HG03432 (cell line): ENCODE measurements at regions not wholly inside any gene's neighbourhood (a gene's known extent, or its start where the extent isn't known, plus 50 kb on each side); places are given as distances from the start of the nearest gene placed in this dataset.

Source experiments
- ATAC-seq: cut with Tn5 transposase; IDR thresholded peaks from one replicate; pipeline ENCODE4 v1.9.1; 2021; ENCODE audit warnings: mild to moderate bottlenecking, moderate library complexity; ENCODE audit not compliant: unreplicated experiment

GRCh38 chr16:65499566-65499965 lies 377.7 kb upstream of the CDH11 start:
- no peak for ATAC-seq

- ATAC-seq: no peak
These were observed 375.7 kb upstream of the CDH11 start for GRCh38 chr16:65497571-65497970.

GRCh38 chr16:65495106-65495505 lies 373.2 kb upstream of the CDH11 start:
- no peak for ATAC-seq

GRCh38 chr16:65494609-65495008 lies 372.7 kb upstream of the CDH11 start:
- no peak for ATAC-seq

GRCh38 chr16:65494080-65494479 lies 372.2 kb upstream of the CDH11 start:
- ATAC-seq: no peak

GRCh38 chr16:65490286-65490685 lies 368.4 kb upstream of the CDH11 start:
- no peak for ATAC-seq

- no peak for ATAC-seq
These were observed 367.7 kb upstream of the CDH11 start for GRCh38 chr16:65489531-65490023.

GRCh38 chr16:65487231-65487630 lies 365.4 kb upstream of the CDH11 start:
- no peak for ATAC-seq

GRCh38 chr16:65481956-65482355 lies 360.1 kb upstream of the CDH11 start:
- ATAC-seq: no peak

- ATAC-seq: no peak
These were observed 358.6 kb upstream of the CDH11 start for GRCh38 chr16:65480281-65481091.

- ATAC-seq: no peak
These were observed 354.6 kb upstream of the CDH11 start for GRCh38 chr16:65476448-65476955.

- ATAC-seq: no peak
These were observed 351.8 kb upstream of the CDH11 start for GRCh38 chr16:65473699-65474098.

- no peak for ATAC-seq
These were observed 347.3 kb upstream of the CDH11 start for GRCh38 chr16:65469116-65469515.

- ATAC-seq: no peak
These were observed 346.3 kb upstream of the CDH11 start for GRCh38 chr16:65468133-65468532.

- ATAC-seq: no peak
These were observed 341.9 kb upstream of the CDH11 start for GRCh38 chr16:65463652-65464260.

GRCh38 chr16:65457084-65457483 lies 335.2 kb upstream of the CDH11 start:
- ATAC-seq: no peak

GRCh38 chr16:65455761-65456160 lies 333.9 kb upstream of the CDH11 start:
- ATAC-seq: no peak

- ATAC-seq: no peak
These were observed 331.8 kb upstream of the CDH11 start for GRCh38 chr16:65453646-65454045.

GRCh38 chr16:65449526-65449925 lies 327.7 kb upstream of the CDH11 start:
- ATAC-seq: no peak

- ATAC-seq: no peak
These were observed 324.6 kb upstream of the CDH11 start for GRCh38 chr16:65446427-65446826.

GRCh38 chr16:65445313-65446260 lies 323.7 kb upstream of the CDH11 start:
- no peak for ATAC-seq
